ENCODE measurements at regions not wholly inside any gene's neighbourhood (a gene's known extent, or its start where the extent isn't known, plus 50 kb on each side); places are given as distances from the start of the nearest gene placed in this dataset.

- peak; percentile 60 for DNase-seq (ENCODE audit: low spot score)
Measured at GRCh38 chr13:106619688-106620555, 52.0 kb upstream of the ARGLU1 start.

All from globus pallidus (tissue), 1 donor.